Stimulated activated CD8-positive, alpha-beta memory T cell treated with anti-CD3 and anti-CD28 coated beads, Interleukin-4, amount 100 ng/mL, for 24 hours (primary cell): ENCODE measurements at regions not wholly inside any gene's neighbourhood (a gene's known extent, or its start where the extent isn't known, plus 50 kb on each side); places are given as distances from the start of the nearest gene placed in this dataset.

Source experiments
- DNase-seq: peaks from one replicate; pipeline ENCODE4 v3.0.0-alpha.2; 2020; ENCODE audit warnings: low read depth

- no peak for DNase-seq
These were observed 1062.0 kb downstream of the XPNPEP1 start for GRCh38 chr10:108861181-108861754.

- no peak for DNase-seq
These were observed 1071.1 kb downstream of the XPNPEP1 start for GRCh38 chr10:108852211-108852610.

GRCh38 chr10:108850138-108850854 is 1073.0 kb downstream of the XPNPEP1 start:
- DNase-seq, result no peak

- no peak for DNase-seq
These were observed 1073.6 kb downstream of the XPNPEP1 start for GRCh38 chr10:108849688-108850087.

- DNase-seq, result no peak
These were observed 1074.1 kb downstream of the XPNPEP1 start for GRCh38 chr10:108849186-108849585.

DNA sequence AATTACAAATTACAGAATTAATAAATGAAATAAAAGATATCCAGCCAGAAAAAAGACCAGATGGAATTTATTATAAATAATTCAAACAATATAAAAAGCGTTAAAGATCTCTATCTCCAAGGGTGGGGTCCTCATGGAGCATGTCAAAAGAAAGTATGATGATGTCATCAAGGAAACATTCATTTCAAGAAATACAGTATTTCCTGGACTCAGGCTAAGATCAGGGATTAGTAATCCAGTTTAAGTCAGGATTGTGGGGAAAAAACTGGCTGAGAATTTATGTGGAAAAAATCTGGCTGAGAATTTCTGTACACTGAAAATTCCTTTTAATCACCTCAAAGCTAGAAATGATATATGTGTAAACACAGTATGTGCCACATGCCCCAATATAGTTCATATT is 1075.3 kb downstream of the XPNPEP1 start:
- no peak for DNase-seq

DNA sequence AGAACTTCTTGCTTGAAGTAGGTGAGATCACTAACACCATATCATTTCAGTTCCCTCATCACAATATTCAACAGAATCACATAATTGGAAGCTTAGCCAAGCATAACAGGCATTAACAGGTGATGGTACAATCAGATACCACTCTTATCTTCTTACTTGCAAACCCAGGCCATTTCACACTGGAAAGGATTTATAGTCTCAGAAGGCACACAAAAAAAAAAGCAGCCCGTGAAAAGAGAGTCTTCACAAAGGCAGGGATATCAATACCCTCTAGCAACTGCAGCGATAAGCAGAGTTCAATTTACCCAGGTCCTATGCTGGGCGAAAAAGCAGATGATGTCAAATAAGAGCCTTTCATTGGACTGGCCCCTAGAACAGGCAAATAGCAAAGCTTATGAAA is 1082.4 kb downstream of the XPNPEP1 start:
- DNase-seq, result no peak

DNA sequence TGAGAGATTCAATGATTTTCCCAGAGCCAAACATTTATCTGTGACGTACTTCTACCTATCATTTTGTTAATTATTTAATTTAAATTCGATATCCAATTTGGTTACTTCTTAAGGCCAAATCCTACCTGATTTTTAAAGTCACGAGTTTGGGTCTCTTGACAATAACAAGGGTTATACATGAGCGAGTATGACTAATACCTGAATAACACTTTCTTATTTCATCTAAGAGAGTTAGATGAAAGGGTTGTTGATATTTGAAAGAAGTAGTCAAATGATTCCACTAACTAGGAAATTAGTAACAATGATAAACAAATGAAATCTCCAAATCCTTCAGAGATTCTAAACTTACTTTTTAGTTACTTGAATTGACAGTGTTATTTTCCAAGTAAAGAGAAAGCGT is 1086.9 kb downstream of the XPNPEP1 start:
- no peak for DNase-seq

- DNase-seq, result no peak
These were observed 1101.3 kb downstream of the XPNPEP1 start for GRCh38 chr10:108822026-108822425.

- DNase-seq, result no peak
These were observed 1104.0 kb downstream of the XPNPEP1 start for GRCh38 chr10:108819302-108819701.

DNA sequence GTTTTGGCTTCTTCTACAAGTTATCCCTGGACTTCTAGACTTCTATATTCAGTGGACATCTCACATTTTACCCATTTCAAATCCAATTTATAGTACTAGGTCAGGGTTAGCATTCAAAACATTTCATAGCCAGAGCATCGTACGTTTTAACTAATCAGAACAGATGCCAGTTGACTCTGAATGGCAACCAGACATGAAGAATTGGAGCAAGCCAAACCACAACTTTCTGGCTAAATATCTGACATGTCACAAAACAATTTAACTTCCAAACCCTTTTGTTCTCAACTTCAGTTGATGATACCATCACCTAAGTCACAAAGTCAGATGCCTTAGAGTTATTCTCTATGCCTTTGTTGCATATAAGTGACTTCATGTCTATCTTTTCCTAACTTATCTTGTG is 1105.7 kb downstream of the XPNPEP1 start:
- no peak for DNase-seq

DNA sequence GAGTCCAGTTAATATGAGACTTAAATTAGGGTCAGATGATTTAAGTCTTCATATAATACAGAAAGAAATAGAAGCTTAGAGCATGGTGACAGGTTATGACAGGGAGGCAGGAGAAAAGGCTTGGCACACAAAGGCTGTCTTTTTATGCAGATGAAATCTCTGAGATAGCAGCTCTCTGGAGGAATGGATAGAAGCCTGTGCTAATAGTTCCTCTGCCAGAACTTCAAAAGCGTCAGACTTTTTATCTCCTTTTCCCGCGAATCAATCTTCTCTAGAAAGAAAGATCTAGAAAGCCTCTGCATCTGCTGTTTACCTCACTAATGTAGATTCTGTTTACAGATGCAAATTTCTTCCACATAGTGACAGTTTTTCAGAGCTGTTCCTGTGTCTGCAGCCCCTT is 1106.2 kb downstream of the XPNPEP1 start:
- DNase-seq, result no peak

DNA sequence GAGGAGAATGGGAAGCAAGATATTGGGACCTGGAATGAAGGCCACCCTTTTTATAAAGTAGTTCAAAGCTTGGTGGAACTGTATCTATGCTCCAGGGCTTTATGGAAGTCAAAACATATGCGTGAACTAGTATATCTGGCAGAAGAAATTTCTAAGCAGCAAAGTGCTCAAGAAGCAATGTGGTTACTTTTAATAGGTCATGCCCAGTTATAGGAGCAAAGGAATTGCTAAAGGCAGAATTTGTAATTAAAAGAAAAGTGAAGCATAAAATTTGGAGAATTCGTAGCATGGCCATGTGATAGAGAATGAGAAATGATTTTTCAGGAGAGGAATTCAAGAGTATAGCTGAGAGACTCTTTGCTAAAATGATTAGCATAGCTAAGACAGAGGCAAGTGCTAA is 1110.4 kb downstream of the XPNPEP1 start:
- no peak for DNase-seq

- DNase-seq, result no peak
These were observed 1111.0 kb downstream of the XPNPEP1 start for GRCh38 chr10:108812296-108812695.

GRCh38 chr10:108808228-108808627 is 1115.1 kb downstream of the XPNPEP1 start:
- DNase-seq, result no peak

- DNase-seq, result no peak
These were observed 1121.4 kb downstream of the XPNPEP1 start for GRCh38 chr10:108801775-108802517.

- no peak for DNase-seq
These were observed 1122.1 kb downstream of the XPNPEP1 start for GRCh38 chr10:108801220-108801619.

- no peak for DNase-seq
These were observed 1125.7 kb downstream of the XPNPEP1 start for GRCh38 chr10:108797573-108797972.

DNA sequence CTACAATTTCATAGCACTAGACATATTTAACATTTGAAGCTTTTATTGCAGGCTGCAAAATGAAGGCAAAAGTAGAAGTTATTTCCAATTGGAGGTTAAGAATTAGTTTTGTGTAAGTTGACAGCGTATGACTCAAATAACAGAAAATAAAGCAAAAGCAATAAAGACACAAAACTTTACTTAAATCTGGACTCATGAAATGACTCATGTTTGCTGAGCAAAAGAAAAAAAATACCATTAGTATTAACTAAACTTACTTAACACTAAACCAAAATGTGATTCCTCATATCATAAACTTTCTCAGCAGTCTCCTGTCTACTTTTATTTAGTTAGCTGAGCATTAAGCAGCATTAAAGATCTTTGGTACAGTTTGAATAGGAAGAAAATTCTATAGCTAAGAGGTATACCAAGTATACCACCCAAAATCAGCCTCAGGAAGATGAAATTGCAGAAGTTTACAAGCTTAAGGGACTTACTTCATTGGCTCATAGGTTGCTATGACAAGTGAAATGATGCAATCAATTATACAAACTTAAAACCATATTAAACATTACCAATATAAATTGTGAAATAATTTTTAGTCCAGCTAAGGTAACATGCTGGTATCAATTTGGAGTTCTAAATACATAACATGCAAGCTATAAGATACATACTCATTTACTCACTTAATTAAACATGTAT is 1131.4 kb downstream of the XPNPEP1 start:
- no peak for DNase-seq

DNA sequence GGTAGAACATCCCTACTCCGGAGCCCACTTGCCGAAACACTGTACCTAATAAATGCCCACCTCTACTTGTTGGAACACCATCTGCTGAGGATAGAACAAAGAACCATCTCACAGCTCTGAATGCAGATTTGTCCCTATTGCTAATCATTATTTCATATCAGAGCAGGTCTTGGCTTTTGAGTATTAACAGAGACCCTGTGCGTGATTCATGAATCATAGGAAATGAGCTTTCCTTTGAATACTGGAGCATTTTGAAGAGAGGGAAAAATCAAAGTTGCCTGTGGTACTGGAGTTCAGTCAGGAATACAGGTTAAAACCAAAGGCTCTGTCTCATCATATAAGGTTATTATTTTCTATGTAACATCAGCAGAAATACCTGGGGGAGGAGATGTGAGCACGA is 1132.3 kb downstream of the XPNPEP1 start:
- no peak for DNase-seq

GRCh38 chr10:108789919-108790318 is 1133.4 kb downstream of the XPNPEP1 start:
- DNase-seq, result no peak

- DNase-seq, result no peak
These were observed 1134.0 kb downstream of the XPNPEP1 start for GRCh38 chr10:108789336-108789735.

- DNase-seq, result no peak
These were observed 1134.4 kb downstream of the XPNPEP1 start for GRCh38 chr10:108788891-108789290.
